VCaP (cell line): ENCODE measurements at regions not wholly inside any gene's neighbourhood (a gene's known extent, or its start where the extent isn't known, plus 50 kb on each side); places are given as distances from the start of the nearest gene placed in this dataset.

ENCODE experiments used
- H3K27ac ChIP-seq: fragments of 450-650 bp; 2 replicates; pipeline ENCODE4 v1.5.1; 2017
- CTCF ChIP-seq: fragments of 450-650 bp; conservative IDR thresholded peaks from 2 replicates; pipeline ENCODE4 v1.5.1; 2017; ENCODE audit warnings: mild to moderate bottlenecking, moderate library complexity

GRCh38 chr13:34808649-34809048 is 133.4 kb upstream of the NBEA start:
- H3K27ac ChIP-seq: no peak overlapping the region
- TF ChIP-seq CTCF: no peak

GRCh38 chr13:34810996-34811395 is 131.1 kb upstream of the NBEA start:
- no peak overlapping the region for H3K27ac ChIP-seq
- no peak for TF ChIP-seq CTCF

DNA sequence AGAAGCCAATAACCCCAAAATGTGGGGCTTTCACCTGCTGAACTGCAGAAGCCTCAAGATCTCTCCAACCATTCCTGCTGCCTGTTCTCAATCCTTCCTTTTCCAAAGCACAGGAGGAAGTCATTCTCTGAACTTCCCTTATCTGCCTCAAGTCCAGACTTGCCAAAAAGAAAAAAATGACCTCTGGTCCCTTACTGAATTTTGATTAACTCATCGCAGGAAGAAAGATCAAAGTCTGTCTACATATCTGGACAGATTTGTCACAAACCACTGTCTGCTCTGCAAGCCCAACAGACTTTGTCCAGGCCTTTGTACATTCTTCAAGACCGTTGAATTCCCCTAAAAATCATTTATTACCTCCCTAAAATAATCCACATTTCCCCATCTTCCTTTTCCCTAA is 126.5 kb upstream of the NBEA start:
- no peak for TF ChIP-seq CTCF
- no peak overlapping the region for H3K27ac ChIP-seq

DNA sequence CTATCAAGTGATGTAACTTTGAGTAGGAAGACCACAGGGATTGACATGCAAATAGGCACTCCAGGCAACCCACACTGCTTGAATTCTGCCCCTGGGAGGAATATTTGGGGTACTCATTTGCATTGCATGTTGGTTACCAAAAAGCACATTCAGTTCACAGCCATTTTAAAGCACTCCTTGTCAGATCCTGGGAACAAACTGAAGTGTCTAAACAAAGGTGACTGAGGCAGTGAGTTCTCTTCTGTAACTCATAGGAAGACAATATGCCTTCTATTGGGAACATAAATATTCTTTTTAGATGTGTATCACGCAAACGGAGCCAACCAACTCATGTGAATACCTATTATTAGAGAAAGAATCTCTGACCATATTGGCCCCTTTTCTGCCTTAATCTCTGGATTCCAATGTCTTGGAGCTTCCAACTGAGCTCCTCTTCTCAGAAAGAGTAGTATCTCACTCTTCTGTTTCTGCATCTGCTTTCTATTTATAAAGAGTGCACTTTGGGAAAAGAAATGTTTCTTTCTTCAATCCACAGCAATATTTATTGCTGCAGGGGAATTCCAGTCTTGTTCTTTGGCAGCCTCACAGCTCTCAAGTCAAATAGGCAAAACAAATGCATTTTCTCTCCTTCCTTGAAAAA is 125.7 kb upstream of the NBEA start:
- H3K27ac ChIP-seq: no peak overlapping the region
- TF ChIP-seq CTCF: no peak

DNA sequence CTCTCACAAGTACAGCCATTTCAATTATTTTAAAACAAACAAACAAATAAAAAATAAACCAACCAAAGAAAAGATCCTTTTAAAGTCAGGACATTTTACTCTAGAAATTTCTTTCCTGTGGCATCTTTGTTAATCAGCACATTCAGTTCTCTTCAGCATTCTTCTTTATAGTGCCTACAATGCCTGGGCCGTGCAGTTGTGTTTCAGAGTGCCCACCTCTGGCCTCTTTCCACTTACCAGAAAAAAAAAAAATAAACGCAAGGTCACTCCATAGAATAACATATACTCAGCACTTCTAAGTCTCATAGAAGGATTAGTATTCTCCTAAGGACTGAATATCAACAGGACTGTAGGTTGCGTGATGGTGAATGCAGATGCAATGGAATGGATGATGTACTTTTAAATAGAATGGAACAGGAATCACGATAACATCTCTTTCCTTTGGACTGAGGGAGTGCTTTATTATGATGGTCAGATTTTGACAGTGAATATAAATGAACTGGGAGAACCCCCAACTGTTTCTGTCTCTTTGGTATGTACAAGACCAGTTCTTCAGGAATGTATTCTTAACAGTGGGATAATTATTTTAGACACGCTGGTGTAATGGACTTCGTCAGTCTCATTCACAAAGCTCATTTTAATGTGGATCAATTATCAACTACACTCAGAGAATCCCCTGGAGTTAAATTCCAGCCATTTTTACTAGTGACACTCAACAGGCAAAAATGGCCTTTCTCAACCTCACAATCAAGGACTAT is 125.0 kb upstream of the NBEA start:
- H3K27ac ChIP-seq: no peak overlapping the region
- TF ChIP-seq CTCF: no peak

- H3K27ac ChIP-seq: no peak overlapping the region
- TF ChIP-seq CTCF: no peak
Measured at GRCh38 chr13:34822650-34823049, 119.4 kb upstream of the NBEA start.

GRCh38 chr13:34826432-34826831 is 115.6 kb upstream of the NBEA start:
- H3K27ac ChIP-seq: no peak overlapping the region
- no peak for TF ChIP-seq CTCF
